Liver (tissue), 8 donors: ENCODE measurements at regions not wholly inside any gene's neighbourhood (a gene's known extent, or its start where the extent isn't known, plus 50 kb on each side); places are given as distances from the start of the nearest gene placed in this dataset.

Source experiments
- DNase-seq: peaks from one replicate; pipeline ENCODE4 v3.0.0-alpha.2; 2017; ENCODE audit warnings: low spot score
- H3K27ac ChIP-seq, 2 donors: one replicate each; pipeline ENCODE4 v1.7.0; 2013; ENCODE audit warnings: inconsistent platforms in 2 of 2, low read length in 2 of 2, control low read depth in 1 of 2, low read depth in 1 of 2, mild to moderate bottlenecking in 1 of 2
- H3K27me3 ChIP-seq, 4 donors: one replicate each; pipeline versions ENCODE4 v1.6.1 to v1.7.0; 2013; ENCODE audit warnings: low read length in 3 of 4, inconsistent platforms in 1 of 4, mild to moderate bottlenecking in 1 of 4, moderate library complexity in 1 of 4; ENCODE audit not compliant: control insufficient read depth in 4 of 4, insufficient read depth in 4 of 4
- H3K36me3 ChIP-seq, 4 donors: one replicate each; pipeline versions ENCODE4 v1.6.1 to v1.7.0; 2013; ENCODE audit warnings: low read length in 3 of 4, mild to moderate bottlenecking in 3 of 4, low read depth in 1 of 4, moderate library complexity in 1 of 4; ENCODE audit not compliant: control insufficient read depth in 4 of 4, insufficient read depth in 3 of 4
- H3K4me1 ChIP-seq, 4 donors: one replicate each; pipeline versions ENCODE4 v1.6.1 to v1.7.0; 2013; ENCODE audit warnings: low read length in 3 of 4, mild to moderate bottlenecking in 3 of 4, moderate library complexity in 1 of 4; ENCODE audit not compliant: control insufficient read depth in 4 of 4, insufficient read depth in 4 of 4
- H3K4me3 ChIP-seq, 3 donors: one replicate each; pipeline versions ENCODE4 v1.6.1 to v1.7.0; 2013; ENCODE audit warnings: low read length in 3 of 3, control low read depth in 1 of 3, low read depth in 1 of 3, mild to moderate bottlenecking in 1 of 3
- H3K9ac ChIP-seq, 2 donors: one replicate each; pipeline ENCODE4 v1.7.0; 2013; ENCODE audit warnings: low read length in 2 of 2, mild to moderate bottlenecking in 2 of 2, moderate library complexity in 2 of 2, control low read depth in 1 of 2, low read depth in 1 of 2
- H3K9me3 ChIP-seq, 4 donors: one replicate each; pipeline versions ENCODE4 v1.6.1 to v1.7.0; 2013; ENCODE audit warnings: low read length in 3 of 4; ENCODE audit not compliant: control insufficient read depth in 4 of 4
- ATF3 ChIP-seq: IDR thresholded peaks from 2 replicates; pipeline ENCODE4 v1.6.1; 2016; ENCODE audit warnings: antibody characterized with exemption
- EGR1 ChIP-seq, 2 donors: IDR thresholded peaks; 2 replicates each; pipeline ENCODE4 v1.6.1; 2016 to 2018; ENCODE audit warnings: antibody characterized with exemption in 2 of 2, low read depth in 2 of 2
- FOXA1 ChIP-seq: IDR thresholded peaks from 2 replicates; pipeline ENCODE4 v1.6.1; 2016; ENCODE audit warnings: antibody characterized with exemption
- FOXA2 ChIP-seq: IDR thresholded peaks from 2 replicates; pipeline ENCODE4 v1.6.1; 2016; ENCODE audit warnings: antibody characterized with exemption
- GABPA ChIP-seq, 2 donors: IDR thresholded peaks in 1 of 2; conservative IDR thresholded peaks in 1 of 2; 2 replicates each; pipeline ENCODE4 v1.6.1; 2016; ENCODE audit warnings: antibody characterized with exemption in 2 of 2, mild to moderate bottlenecking in 1 of 2, moderate library complexity in 1 of 2
- HNF4G ChIP-seq: IDR thresholded peaks from 2 replicates; pipeline ENCODE4 v1.6.1; 2016; ENCODE audit warnings: antibody characterized with exemption
- MAX ChIP-seq: IDR thresholded peaks from 2 replicates; pipeline ENCODE4 v1.6.1; 2016; ENCODE audit warnings: antibody characterized with exemption
- RAD21 ChIP-seq, 2 donors: IDR thresholded peaks; 2 replicates each; pipeline ENCODE4 v1.6.1; 2016; ENCODE audit warnings: antibody characterized with exemption in 2 of 2, mild to moderate bottlenecking in 2 of 2
- RXRA ChIP-seq, 2 donors: IDR thresholded peaks; 2 replicates each; pipeline ENCODE4 v1.6.1; 2017 to 2018; ENCODE audit warnings: antibody characterized with exemption in 2 of 2, mild to moderate bottlenecking in 1 of 2
- SP1 ChIP-seq: IDR thresholded peaks from 2 replicates; pipeline ENCODE4 v1.6.1; 2018; ENCODE audit warnings: antibody characterized with exemption, mild to moderate bottlenecking
- TAF1 ChIP-seq: conservative IDR thresholded peaks from 2 replicates; pipeline ENCODE4 v1.6.1; 2016; ENCODE audit warnings: antibody characterized with exemption, mild to moderate bottlenecking
- YY1 ChIP-seq: IDR thresholded peaks from 2 replicates; pipeline ENCODE4 v1.6.1; 2016; ENCODE audit warnings: antibody characterized with exemption, mild to moderate bottlenecking
- WGBS: extraction: QIAGEN DNeasy Blood & Tissue Kit; methylation state at CpG from one replicate; pipeline ENCODE4 v1.1.7; 2013; 5-methylcytosine and 5-hydroxymethylcytosine counted together
- TF ChIP-seq, protein P1 (sequence below): fragments of 150-350 bp; IDR thresholded peaks from 2 replicates; pipeline ENCODE4 v1.5.1; 2017; ENCODE audit warnings: improper control_type of control experiment, low read depth, low read length; ENCODE audit not compliant: missing input control
- TF ChIP-seq, protein P2 (sequence below): IDR thresholded peaks from 2 replicates; pipeline ENCODE4 v1.6.1; 2016; ENCODE audit warnings: antibody characterized with exemption, mild to moderate bottlenecking
- TF ChIP-seq, protein P3 (sequence below): IDR thresholded peaks from 2 replicates; pipeline ENCODE4 v1.6.1; 2016; ENCODE audit warnings: antibody characterized with exemption
- donor health status: healthy.
- donor health status: healthy.
- donor health status: healthy.
- donor health status: healthy.
- donor health status: healthy.

DNA sequence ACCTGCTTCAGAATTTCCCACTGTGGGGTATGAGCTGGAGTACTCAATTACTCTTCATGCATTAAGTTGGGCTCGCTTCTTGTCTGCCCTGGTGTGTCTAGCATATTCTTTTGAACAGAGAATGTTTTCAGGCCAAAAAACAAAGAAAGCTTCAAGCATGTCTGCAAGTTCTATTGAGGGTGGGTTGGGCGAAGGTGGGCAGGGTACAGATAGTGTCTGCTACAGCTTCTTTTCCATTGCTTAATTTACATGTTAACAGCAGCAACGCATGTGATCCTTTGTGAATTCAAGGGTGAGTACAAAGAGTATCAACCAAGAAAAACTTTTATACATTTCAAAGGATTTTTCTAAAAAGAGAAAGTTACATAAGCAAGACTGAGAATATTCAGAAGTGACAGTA, 406.5 kb downstream of the IRS2 start:
- WGBS, result 65% methylated on average over 3 of the region's 3 CpGs
- Histone ChIP-seq H3K36me3 (no peaks in the 10 kb centered on the region), H3K4me1 (no peaks in the 10 kb centered on the region), H3K4me3 (no peak overlapping the region), H3K27ac (no peak overlapping the region), H3K9ac (no peak overlapping the region), H3K27me3 (no peaks in the 10 kb centered on the region), H3K9me3 (no peaks in the 10 kb centered on the region)
- TF ChIP-seq YY1 (no peak), FOXA2 (no peak)
- TF ChIP-seq, protein P1, sequence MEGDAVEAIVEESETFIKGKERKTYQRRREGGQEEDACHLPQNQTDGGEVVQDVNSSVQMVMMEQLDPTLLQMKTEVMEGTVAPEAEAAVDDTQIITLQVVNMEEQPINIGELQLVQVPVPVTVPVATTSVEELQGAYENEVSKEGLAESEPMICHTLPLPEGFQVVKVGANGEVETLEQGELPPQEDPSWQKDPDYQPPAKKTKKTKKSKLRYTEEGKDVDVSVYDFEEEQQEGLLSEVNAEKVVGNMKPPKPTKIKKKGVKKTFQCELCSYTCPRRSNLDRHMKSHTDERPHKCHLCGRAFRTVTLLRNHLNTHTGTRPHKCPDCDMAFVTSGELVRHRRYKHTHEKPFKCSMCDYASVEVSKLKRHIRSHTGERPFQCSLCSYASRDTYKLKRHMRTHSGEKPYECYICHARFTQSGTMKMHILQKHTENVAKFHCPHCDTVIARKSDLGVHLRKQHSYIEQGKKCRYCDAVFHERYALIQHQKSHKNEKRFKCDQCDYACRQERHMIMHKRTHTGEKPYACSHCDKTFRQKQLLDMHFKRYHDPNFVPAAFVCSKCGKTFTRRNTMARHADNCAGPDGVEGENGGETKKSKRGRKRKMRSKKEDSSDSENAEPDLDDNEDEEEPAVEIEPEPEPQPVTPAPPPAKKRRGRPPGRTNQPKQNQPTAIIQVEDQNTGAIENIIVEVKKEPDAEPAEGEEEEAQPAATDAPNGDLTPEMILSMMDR, result no peak
- no peak for DNase-seq

DNA sequence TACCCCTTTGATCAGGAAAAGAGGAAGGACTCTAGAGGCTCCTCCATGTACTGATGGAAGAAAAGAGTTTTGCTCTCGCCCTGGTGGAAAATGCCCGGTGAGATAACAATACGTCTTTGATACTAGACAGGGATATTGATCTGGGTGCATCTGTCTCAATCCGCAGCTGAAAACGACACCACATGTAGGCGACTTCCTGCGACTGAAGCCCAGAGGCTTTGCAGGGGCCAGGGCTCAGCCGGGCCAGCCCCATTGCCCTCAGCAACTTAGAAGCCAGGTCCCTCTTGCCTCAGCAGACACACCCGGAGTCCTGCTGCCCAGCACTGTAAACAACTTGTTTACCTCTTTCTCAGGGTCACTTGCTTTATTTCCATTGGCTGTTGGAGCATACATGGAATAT, 409.4 kb downstream of the IRS2 start:
- H3K27me3 ChIP-seq, result no peaks in the 10 kb centered on the region
- DNase-seq, result no peak
- 72% methylated on average over 9 of the region's 9 CpGs for WGBS
- H3K36me3 ChIP-seq, result no peaks in the 10 kb centered on the region
- H3K4me1 ChIP-seq, result no peaks in the 10 kb centered on the region
- no peak overlapping the region for H3K9ac ChIP-seq
- H3K9me3 ChIP-seq, result no peaks in the 10 kb centered on the region
- H3K4me3 ChIP-seq, result no peak overlapping the region
- H3K27ac ChIP-seq, result no peak overlapping the region
- TF ChIP-seq SP1 (no peak), RXRA (IDR thresholded peaks at IDR 0.05) (no peak), MAX (no peak), TAF1 (no peak), RAD21 (IDR thresholded peaks at IDR 0.05) (no peak), YY1 (no peak), HNF4G (no peak), GABPA (IDR thresholded peaks at IDR 0.05 in 1 of 2, conservative IDR thresholded peaks at IDR 0.05 in 1 of 2) (no peak), ATF3 (no peak), EGR1 (IDR thresholded peaks at IDR 0.05; ENCODE audit: low read depth in 2 of 2) (no peak), FOXA1 (no peak), FOXA2 (no peak)
- TF ChIP-seq, protein P2, sequence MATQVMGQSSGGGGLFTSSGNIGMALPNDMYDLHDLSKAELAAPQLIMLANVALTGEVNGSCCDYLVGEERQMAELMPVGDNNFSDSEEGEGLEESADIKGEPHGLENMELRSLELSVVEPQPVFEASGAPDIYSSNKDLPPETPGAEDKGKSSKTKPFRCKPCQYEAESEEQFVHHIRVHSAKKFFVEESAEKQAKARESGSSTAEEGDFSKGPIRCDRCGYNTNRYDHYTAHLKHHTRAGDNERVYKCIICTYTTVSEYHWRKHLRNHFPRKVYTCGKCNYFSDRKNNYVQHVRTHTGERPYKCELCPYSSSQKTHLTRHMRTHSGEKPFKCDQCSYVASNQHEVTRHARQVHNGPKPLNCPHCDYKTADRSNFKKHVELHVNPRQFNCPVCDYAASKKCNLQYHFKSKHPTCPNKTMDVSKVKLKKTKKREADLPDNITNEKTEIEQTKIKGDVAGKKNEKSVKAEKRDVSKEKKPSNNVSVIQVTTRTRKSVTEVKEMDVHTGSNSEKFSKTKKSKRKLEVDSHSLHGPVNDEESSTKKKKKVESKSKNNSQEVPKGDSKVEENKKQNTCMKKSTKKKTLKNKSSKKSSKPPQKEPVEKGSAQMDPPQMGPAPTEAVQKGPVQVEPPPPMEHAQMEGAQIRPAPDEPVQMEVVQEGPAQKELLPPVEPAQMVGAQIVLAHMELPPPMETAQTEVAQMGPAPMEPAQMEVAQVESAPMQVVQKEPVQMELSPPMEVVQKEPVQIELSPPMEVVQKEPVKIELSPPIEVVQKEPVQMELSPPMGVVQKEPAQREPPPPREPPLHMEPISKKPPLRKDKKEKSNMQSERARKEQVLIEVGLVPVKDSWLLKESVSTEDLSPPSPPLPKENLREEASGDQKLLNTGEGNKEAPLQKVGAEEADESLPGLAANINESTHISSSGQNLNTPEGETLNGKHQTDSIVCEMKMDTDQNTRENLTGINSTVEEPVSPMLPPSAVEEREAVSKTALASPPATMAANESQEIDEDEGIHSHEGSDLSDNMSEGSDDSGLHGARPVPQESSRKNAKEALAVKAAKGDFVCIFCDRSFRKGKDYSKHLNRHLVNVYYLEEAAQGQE, result no peak
- TF ChIP-seq, protein P1, result no peak
- TF ChIP-seq, protein P3, sequence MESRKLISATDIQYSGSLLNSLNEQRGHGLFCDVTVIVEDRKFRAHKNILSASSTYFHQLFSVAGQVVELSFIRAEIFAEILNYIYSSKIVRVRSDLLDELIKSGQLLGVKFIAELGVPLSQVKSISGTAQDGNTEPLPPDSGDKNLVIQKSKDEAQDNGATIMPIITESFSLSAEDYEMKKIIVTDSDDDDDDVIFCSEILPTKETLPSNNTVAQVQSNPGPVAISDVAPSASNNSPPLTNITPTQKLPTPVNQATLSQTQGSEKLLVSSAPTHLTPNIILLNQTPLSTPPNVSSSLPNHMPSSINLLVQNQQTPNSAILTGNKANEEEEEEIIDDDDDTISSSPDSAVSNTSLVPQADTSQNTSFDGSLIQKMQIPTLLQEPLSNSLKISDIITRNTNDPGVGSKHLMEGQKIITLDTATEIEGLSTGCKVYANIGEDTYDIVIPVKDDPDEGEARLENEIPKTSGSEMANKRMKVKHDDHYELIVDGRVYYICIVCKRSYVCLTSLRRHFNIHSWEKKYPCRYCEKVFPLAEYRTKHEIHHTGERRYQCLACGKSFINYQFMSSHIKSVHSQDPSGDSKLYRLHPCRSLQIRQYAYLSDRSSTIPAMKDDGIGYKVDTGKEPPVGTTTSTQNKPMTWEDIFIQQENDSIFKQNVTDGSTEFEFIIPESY, result no peak
